ENCODE measurements at regions not wholly inside any gene's neighbourhood (a gene's known extent, or its start where the extent isn't known, plus 50 kb on each side); places are given as distances from the start of the nearest gene placed in this dataset.

GRCh38 chr5:104538734-104539133 is 976.1 kb upstream of the NUDT12 start:
- Histone ChIP-seq H3K4me1 (ENCODE audit: insufficient read depth, low read length) (no peaks in the 10 kb centered on the region), H3K23ac (ENCODE audit: insufficient read length, low read depth, low read length) (no peak overlapping the region), H4K8ac (replicated peaks; ENCODE audit: insufficient read length, low read depth, low read length) (no peak overlapping the region), H2AK5ac (ENCODE audit: insufficient read length, low read length) (no peak overlapping the region), H2BK20ac (ENCODE audit: low read depth, low read length, poor library complexity, severe bottlenecking) (no peak overlapping the region), H3K79me1 (ENCODE audit: insufficient read depth, low read depth, low read length, poor library complexity, severe bottlenecking) (no peaks in the 10 kb centered on the region), H3K9me3 (ENCODE audit: control insufficient read depth, low read depth, low read length) (no peaks in the 10 kb centered on the region), H4K20me1 (ENCODE audit: control insufficient read depth, insufficient read depth, insufficient read length) (no peaks in the 10 kb centered on the region), H4K91ac (ENCODE audit: insufficient read length, low read depth, low read length) (no peak overlapping the region), H3K79me2 (ENCODE audit: insufficient read depth, low read length) (no peaks in the 10 kb centered on the region), H3T11ph (ENCODE audit: low read length) (no peak overlapping the region), H4K5ac (ENCODE audit: insufficient read length, low read depth, low read length) (no peak overlapping the region), H2BK15ac (ENCODE audit: low read depth, low read length) (no peak overlapping the region), H3K9ac (ENCODE audit: extremely low read depth, insufficient read length, low read length) (no peak overlapping the region), H2BK120ac (ENCODE audit: low read depth, low read length, poor library complexity, severe bottlenecking) (no peak overlapping the region), H2BK5ac (ENCODE audit: insufficient read length, low read length) (no peak overlapping the region), H3K14ac (ENCODE audit: insufficient read depth, low read length) (no peak overlapping the region), H2AFZ (ENCODE audit: low read length) (no peak overlapping the region), H3K4me2 (ENCODE audit: insufficient read depth, insufficient read length, low read length) (no peak overlapping the region), H2BK12ac (ENCODE audit: insufficient read length, low read depth, low read length) (no peak overlapping the region), H3K4ac (ENCODE audit: low read depth, low read length) (no peak overlapping the region), H3K18ac (ENCODE audit: insufficient read length, low read depth, low read length) (no peak overlapping the region), H3K27me3 (ENCODE audit: insufficient read depth, low read length) (no peaks in the 10 kb centered on the region), H3K56ac (ENCODE audit: insufficient read length, low read depth, low read length) (no peak overlapping the region), H3K27ac (ENCODE audit: insufficient read length, low read depth, low read length) (no peak overlapping the region), H3K23me2 (ENCODE audit: insufficient read length, low read depth, low read length, poor library complexity, severe bottlenecking) (no peaks in the 10 kb centered on the region)
- WGBS (ENCODE audit: extremely low coverage, insufficient read length, low lambda C conversion rate): no CpG with 5 or more reads among the region's 6 CpGs
- Mint-ChIP-seq H3K4me3 (no peak overlapping the region), H3K9me3 (no peaks in the 10 kb centered on the region; a peak in 1 of 5 replicates), H3K36me3 (ENCODE audit: insufficient read depth in 1 of 3, low read depth in 3 of 3) (no peaks in the 10 kb centered on the region), H3K27ac (no peak overlapping the region), H3K4me1 (peaks cover 2% of the 10 kb centered on the region in 2 experiments; a peak in 2 of 4 replicates), H3K27me3 (ENCODE audit: low read depth) (no peaks in the 10 kb centered on the region)
- no peak for TF ChIP-seq CTCF (conservative IDR thresholded peaks at IDR 0.05)
- no peak for DNase-seq
